ENCODE measurements at regions not wholly inside any gene's neighbourhood (a gene's known extent, or its start where the extent isn't known, plus 50 kb on each side); places are given as distances from the start of the nearest gene placed in this dataset.

GRCh38 chr15:81983497-81983896 is 62.3 kb downstream of the MEX3B start:
- TF ChIP-seq NFIC (IDR thresholded peaks at IDR 0.05; ENCODE audit: borderline replicate concordance) (no peak), POLR2AphosphoS5 (IDR thresholded peaks at IDR 0.05; ENCODE audit: low read depth, low read length) (no peak), FOXM1 (IDR thresholded peaks at IDR 0.05; ENCODE audit: low read depth) (no peak), SMC3 (IDR thresholded peaks at IDR 0.05; ENCODE audit: low read depth, low read length) (no peak), FOXJ3 (CRISPR knock-in tag; IDR thresholded peaks at IDR 0.05) (no peak), RFX5 (IDR thresholded peaks at IDR 0.05; ENCODE audit: low read length) (no peak), CHD2 (IDR thresholded peaks at IDR 0.05; ENCODE audit: low read length, partially characterized antibody) (no peak), TAF1 (IDR thresholded peaks at IDR 0.05; ENCODE audit: borderline replicate concordance, low read depth, low read length) (no peak), GABPA (IDR thresholded peaks at IDR 0.05; ENCODE audit: low read depth) (no peak), EZH2phosphoT487 (IDR thresholded peaks at IDR 0.05; ENCODE audit: borderline replicate concordance, low read depth) (no peak), REST (IDR thresholded peaks at IDR 0.05; ENCODE audit: low read depth, low read length) (no peak)
- TF ChIP-seq, protein P1, sequence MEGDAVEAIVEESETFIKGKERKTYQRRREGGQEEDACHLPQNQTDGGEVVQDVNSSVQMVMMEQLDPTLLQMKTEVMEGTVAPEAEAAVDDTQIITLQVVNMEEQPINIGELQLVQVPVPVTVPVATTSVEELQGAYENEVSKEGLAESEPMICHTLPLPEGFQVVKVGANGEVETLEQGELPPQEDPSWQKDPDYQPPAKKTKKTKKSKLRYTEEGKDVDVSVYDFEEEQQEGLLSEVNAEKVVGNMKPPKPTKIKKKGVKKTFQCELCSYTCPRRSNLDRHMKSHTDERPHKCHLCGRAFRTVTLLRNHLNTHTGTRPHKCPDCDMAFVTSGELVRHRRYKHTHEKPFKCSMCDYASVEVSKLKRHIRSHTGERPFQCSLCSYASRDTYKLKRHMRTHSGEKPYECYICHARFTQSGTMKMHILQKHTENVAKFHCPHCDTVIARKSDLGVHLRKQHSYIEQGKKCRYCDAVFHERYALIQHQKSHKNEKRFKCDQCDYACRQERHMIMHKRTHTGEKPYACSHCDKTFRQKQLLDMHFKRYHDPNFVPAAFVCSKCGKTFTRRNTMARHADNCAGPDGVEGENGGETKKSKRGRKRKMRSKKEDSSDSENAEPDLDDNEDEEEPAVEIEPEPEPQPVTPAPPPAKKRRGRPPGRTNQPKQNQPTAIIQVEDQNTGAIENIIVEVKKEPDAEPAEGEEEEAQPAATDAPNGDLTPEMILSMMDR (IDR thresholded peaks at IDR 0.05): no peak
- TF ChIP-seq, protein P2, sequence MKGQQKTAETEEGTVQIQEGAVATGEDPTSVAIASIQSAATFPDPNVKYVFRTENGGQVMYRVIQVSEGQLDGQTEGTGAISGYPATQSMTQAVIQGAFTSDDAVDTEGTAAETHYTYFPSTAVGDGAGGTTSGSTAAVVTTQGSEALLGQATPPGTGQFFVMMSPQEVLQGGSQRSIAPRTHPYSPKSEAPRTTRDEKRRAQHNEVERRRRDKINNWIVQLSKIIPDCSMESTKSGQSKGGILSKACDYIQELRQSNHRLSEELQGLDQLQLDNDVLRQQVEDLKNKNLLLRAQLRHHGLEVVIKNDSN (IDR thresholded peaks at IDR 0.05; ENCODE audit: borderline replicate concordance, low read depth): no peak
- TF ChIP-seq, protein P3, sequence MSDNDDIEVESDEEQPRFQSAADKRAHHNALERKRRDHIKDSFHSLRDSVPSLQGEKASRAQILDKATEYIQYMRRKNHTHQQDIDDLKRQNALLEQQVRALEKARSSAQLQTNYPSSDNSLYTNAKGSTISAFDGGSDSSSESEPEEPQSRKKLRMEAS (IDR thresholded peaks at IDR 0.05; ENCODE audit: low read depth): no peak
